Stimulated activated CD8-positive, alpha-beta memory T cell treated with anti-CD3 and anti-CD28 coated beads, Interleukin-7, amount 100 ng/mL, for 48 hours (primary cell): ENCODE measurements at regions not wholly inside any gene's neighbourhood (a gene's known extent, or its start where the extent isn't known, plus 50 kb on each side); places are given as distances from the start of the nearest gene placed in this dataset.
"Not testable (repeated sequence)": the region's sequence is repeated elsewhere in the genome, so short reads cannot be mapped to it uniquely, and the experiment has no call there.

Experiments used
- DNase-seq, 2 donors: peaks; one replicate each; pipeline ENCODE4 v3.0.0-alpha.2; 2020; ENCODE audit warnings: low read depth in 1 of 2; ENCODE audit errors: extremely low read depth in 1 of 2

DNA sequence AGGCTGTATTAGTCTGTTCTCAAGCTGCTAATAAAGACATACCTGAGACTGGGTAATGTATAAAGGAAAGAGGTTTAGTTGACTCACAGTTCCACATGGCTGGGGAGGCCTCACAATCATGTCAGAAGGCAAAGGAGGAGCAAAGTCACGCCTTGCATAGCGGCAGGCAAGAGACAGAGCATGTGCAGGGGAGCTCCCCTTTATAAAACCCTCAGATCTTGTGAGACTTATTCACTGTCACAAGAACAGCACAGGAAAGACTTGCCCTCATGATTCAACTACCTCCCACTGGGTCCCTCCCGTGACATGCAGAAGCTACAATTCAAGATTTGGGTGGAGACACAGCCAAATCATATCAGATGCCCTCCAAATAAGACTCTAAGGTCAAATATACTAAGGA lies 139.4 kb upstream of the TOP1 start:
- DNase-seq: not testable (repeated sequence)

DNA sequence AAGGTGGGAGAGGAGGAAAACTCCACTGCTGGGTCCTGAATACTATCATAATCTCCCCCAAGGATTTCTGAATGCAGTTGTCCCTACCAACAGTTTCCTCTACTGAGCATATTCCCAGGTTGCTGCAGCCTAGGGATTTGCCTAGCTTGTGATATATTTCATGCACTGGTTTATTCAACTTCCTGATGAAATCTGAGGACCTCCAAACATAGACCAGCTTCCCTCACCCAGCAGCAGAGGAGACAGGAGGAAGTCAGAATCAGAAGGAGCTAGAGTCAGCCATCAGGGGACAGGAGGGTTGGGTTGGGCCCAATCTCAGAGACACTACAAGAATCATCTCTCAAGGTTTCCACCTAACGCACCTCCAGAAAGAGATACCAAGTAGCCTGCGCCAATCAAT lies 138.4 kb upstream of the TOP1 start:
- no peak for DNase-seq

- DNase-seq: no peak
Measured at GRCh38 chr20:40890635-40891034, 138.0 kb upstream of the TOP1 start.

DNA sequence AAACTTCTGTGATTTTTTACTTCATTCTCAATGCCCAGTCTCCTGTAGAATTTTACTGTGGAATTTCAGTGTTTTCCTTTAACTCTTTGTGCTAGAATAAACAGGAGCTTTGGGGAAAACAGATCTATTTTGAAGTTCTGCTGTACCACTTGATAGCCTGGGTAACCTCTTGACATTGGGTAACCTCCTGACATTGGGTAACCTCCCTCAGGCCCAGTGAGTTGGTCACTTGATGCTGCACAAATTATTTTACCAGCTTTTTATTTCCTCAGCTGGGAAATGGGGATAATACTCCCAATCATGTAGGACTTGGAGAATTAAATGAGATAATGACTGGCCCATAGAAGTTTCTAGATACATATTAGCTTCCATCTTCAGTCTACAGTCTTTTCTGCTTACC lies 137.3 kb upstream of the TOP1 start:
- no peak for DNase-seq

- DNase-seq: no peak
Measured at GRCh38 chr20:40892642-40893041, 136.0 kb upstream of the TOP1 start.

GRCh38 chr20:40893610-40894236 lies 134.9 kb upstream of the TOP1 start:
- DNase-seq: no peak

GRCh38 chr20:40894237-40894630 lies 134.4 kb upstream of the TOP1 start:
- no peak for DNase-seq

DNA sequence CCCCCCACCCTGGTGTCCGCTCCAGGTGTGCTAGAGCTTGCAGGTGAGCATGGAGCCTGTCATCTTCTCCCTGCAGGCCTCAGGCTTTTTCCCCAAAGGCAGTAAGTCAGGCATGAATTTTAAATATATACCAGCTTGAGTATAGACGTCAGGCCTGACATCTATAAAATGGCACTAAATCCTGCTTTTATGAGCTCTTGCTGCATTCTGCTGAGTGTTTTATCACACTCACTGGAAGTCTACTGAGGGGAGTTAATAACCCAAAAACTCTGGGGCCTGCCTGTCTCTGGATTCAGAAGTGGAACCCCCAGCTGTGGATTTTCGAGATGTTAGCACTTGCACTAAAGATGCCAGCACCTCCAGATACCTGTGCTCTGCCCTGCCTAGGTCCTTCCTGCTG lies 133.4 kb upstream of the TOP1 start:
- DNase-seq: no peak

DNA sequence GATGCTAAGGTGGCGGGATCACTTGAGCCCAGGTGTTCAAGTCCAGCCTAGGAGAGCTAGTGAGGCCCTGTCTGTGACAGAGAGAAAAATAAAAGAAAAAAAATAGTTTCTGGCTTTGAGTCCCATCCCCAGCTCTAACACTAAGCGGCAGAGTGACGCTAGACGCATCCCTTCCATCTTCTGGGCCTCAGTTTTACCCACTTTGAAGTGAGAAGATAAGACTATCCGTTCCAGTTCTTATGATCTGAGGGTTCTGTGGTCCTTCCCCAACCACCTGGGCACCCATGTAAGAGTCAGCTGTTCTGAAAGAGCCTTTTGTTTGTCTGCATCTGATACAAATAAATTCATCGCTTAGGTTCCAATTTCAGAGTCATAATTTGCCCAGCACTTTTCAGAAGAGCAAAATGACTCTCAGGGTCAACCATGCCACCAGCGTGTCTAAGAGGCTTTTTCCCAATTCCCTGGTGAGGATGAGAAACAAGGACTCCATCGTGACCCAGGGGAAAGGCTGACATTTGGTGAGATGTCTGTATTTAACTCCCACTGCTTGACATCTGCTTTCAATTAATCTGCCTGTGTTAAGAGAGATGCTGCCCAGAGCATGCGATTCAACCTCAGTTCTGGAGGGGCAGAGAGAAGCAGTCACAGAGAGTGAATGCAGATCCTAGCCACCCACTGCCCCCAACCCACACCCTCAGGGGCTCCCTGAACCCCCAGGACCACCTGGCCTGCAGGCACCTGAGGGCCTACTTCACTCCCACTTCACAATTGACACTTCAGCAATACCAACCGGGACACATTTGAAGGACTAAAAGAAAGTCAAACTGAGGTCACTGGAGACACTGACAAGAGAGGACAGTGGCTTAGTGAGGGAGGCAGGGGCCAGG lies 131.6 kb upstream of the TOP1 start:
- no peak for DNase-seq

DNA sequence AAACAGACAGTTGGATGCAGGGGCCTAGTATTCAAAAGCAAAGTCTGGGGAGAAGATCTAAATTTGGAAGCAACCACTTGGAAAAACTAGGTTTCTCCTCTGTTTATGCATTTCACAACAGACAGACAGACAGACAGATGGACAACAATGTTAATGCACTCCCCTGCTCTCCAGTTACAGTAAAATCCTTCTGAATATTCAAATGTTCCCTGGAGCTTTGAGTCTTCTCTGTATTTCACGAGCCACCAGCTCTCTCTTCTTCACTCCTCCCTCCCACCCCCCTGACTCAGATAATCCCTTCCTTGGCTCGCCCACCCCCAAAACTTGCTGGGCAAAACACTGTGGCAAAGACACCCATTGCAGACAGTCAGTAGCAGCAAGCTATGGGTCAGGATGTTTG lies 129.3 kb upstream of the TOP1 start:
- no peak for DNase-seq

DNA sequence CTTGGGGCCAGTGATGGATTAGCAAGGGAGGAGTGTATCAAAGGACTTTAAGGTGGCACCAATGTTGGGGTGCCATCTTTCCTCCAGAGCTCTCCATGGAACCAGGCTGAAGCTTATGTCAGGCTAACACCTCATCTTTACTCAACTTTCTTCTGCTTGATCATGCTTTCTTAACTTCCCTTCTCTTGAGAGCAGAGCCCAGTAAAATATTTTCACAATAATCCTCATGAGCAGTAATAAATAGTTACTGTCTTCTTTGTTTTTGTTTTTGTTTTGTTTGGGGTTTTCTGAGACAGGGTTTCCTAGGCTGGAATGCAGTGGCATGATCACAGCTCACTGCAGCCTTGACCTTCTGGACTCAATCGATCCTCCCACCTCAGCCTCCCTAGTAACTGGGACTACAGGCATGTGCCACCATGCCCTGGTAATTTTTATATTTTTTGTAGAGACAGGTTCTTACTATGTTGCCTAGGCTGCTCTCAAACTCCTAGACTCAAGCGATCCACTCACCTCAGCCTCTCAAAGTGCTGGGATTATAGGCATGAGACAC lies 127.9 kb upstream of the TOP1 start:
- no peak for DNase-seq

DNA sequence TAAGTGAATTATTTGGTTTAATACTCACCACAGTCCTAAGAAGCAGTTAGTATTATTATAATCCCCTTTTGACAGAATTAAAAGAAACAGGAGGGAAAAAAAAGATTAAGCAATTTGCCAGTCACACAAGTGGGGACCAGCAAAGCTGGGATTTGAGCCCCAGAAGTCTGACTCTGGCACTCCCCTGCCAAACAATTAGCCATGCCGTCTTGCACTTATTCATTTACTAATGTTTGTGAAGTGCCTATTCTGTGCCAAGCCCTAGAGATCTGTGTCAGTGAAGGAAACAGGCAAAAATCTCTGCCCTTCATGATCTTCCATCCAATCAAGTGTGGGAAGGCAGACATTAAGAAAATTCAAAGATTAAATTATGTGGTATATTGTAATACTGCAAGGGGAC lies 126.0 kb upstream of the TOP1 start:
- DNase-seq: no peak

GRCh38 chr20:40908309-40908708 lies 120.3 kb upstream of the TOP1 start:
- no peak for DNase-seq

DNA sequence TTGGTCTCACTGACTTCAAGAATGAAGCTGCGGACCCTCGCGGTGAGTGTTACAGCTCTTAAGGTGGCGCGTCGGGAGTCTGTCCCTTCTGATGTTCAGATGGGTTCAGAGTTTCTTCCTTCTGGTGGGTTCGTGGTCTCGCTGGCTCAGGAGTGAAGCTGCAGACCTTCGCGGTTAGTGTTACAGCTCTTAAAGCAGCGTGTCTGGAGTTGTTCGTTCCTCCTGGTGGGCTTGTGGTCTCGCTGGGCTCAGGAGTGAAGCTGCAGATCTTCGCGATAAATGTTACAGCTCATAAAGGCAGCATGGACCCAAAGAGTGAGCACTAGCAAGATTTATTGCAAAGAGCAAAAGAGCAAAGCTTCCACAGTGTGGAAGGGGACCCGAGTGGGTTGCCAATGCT lies 119.1 kb upstream of the TOP1 start:
- DNase-seq: not testable (repeated sequence)

- DNase-seq: not testable (repeated sequence)
Measured at GRCh38 chr20:40910436-40910835, 118.2 kb upstream of the TOP1 start.

- not testable (repeated sequence) for DNase-seq
Measured at GRCh38 chr20:40911152-40911551, 117.5 kb upstream of the TOP1 start.

DNA sequence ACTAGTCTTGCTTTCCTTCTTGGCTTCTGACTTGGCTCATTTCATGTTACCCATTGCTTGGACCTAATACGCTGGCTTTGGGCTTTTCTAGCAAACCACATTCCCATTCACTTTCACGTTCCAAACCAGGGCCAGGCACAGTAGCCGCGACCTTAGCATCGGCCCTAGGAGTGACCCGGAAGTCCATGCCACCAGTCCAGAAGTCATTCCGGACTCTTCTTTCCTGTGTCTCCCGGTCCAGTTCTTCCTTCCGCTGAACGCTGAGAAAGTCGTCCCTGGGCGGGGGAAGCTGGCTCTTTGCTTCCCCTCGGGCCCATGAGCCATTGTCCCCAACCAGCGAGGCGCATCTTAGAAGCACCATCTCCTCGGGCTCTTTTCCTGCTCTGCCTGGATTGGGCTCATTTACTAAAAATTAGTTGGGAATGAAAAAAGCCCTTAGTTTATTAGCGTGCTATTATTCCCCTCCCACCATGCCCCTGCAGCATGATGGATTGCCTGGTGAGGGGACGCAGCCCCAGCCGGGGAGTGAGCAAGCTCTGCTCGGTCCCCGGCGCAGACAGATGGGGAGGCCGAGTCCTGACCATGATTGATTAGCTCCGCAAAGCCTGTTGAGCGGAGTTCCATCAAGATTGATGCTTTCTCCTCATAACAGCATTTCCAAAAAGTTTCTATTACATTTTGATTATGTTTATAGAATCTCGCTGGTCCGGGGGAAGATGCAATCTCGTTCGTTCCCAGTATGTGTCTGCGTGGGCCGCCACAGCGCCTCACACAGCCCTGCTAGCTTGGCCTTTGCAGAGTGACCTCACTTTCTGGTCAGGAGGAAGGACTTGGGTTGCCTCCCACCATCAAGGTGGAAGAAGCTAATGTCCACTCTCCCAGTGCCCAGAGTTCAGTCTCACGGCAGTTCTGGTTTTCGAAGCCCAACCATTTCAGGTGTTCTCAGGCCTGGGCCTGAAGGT lies 115.1 kb upstream of the TOP1 start:
- DNase-seq: no peak

DNA sequence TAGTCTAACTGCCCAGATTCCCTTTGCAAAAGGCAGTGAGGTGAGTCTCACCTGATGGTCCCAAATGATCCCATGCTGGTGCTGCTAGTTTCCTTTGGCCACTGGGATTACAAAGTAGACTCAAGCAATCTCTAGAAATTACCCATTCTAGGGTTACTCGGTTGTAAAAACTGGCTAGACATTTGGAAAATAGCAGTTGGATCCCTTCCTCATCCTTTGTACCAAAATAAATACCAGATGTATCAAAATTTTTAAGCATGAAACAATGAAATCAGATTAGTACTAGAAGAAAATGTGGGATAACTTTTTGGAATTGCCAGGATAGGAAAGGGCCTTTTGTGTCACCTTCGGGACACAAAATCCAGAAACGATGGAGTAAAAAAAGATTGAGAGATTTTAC lies 112.9 kb upstream of the TOP1 start:
- no peak for DNase-seq

DNA sequence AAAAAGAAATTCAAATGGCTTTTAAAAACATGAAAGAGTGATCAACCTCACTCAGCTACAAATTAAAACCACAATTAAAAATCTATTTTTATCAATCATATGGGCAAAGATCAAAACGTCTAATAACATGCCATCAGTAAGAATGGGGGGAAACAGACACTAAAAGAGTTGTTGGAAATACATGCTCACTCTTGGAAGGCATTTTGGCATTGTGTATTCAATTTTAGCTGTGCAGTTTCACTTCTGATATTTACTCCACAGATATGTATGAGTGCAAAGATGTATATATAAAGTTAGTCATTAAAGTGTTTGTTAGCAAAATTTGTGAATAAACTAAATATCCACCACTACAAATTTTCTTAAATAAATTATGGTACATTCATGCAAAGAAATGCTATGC lies 112.3 kb upstream of the TOP1 start:
- no peak for DNase-seq

DNA sequence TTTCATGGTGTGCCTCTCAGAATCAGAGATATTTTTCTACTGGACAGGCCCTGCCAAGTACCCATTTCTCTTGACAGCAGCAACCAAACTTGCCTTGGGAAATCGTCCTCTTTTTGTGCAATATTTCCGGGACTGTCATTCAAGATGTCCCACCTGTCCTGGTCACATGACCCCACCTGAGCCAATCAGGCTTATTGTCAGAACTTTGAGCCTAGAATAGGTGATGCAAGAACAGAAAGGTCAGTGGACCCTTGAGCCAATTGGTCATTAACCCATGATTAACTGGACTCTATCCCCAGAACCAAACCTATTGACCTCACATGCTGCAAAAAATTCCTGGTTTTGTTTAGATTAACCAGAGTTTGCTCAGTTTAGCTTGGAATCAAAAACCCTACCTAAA lies 108.3 kb upstream of the TOP1 start:
- no peak for DNase-seq

DNA sequence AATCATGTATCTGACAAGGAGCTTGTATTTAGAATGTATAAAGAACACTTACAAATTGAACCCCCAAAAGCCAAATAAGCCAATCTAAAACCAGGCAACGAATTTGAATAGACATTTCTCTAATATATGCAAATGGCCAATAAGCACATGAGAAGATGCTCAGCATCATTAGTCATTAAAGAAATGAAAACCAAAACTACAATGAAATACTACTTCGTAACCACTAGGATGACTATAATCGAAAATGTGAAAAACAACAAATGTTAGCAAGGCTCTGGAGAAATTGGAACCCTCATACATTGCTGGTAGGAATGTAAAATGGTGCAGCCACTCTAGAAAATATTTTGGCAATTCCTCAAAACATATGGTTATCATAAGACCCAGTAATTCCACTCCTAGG lies 105.8 kb upstream of the TOP1 start:
- no peak for DNase-seq
